ENCODE measurements at regions not wholly inside any gene's neighbourhood (a gene's known extent, or its start where the extent isn't known, plus 50 kb on each side); places are given as distances from the start of the nearest gene placed in this dataset.

GRCh38 chr5:87127956-87128687 is 139.6 kb upstream of the RASA1 start:
- Histone ChIP-seq H3K27ac (ENCODE audit: low read length) (no peak overlapping the region), H3K4me3 (ENCODE audit: low read length) (no peak overlapping the region), H3K4me2 (ENCODE audit: low read length) (no peak overlapping the region), H2AFZ (ENCODE audit: low read depth, low read length) (no peak overlapping the region), H3K27me3 (ENCODE audit: insufficient read depth, low read depth, low read length) (no peaks in the 10 kb centered on the region), H3K9me2 (ENCODE audit: insufficient read depth, low read length) (no peaks in the 10 kb centered on the region), H3K9ac (ENCODE audit: low read length) (no peak overlapping the region), H3F3A (ENCODE audit: insufficient read depth, low read length, poor library complexity, severe bottlenecking) (no peaks in the 10 kb centered on the region), H3K79me2 (replicated peaks; ENCODE audit: insufficient read depth, low read length) (no peaks in the 10 kb centered on the region), H4K20me1 (ENCODE audit: insufficient read depth) (no peaks in the 10 kb centered on the region), H3K9me3 (ENCODE audit: low read length) (no peaks in the 10 kb centered on the region), H3K36me3 (ENCODE audit: insufficient read depth, low read length) (no peaks in the 10 kb centered on the region)
- no peak for TF ChIP-seq CTCF (IDR thresholded peaks at IDR 0.05; ENCODE audit: poor library complexity, severe bottlenecking)
- TF ChIP-seq EZH2 (IDR thresholded peaks at IDR 0.05; ENCODE audit: borderline replicate concordance, insufficient read depth, low read length, poor library complexity, severe bottlenecking): no peak
- TF ChIP-seq EP300 (conservative IDR thresholded peaks at IDR 0.05; ENCODE audit: poor library complexity, severe bottlenecking): no peak
- no peak for TF ChIP-seq POLR2AphosphoS5 (IDR thresholded peaks at IDR 0.05)
- no peak for TF ChIP-seq SMC3 (conservative IDR thresholded peaks at IDR 0.05; ENCODE audit: poor library complexity)
- no peak for TF ChIP-seq REST (IDR thresholded peaks at IDR 0.05; ENCODE audit: borderline replicate concordance)
- no peak for TF ChIP-seq TAF1 (IDR thresholded peaks at IDR 0.05; ENCODE audit: low read depth)
- TF ChIP-seq RAD21 (conservative IDR thresholded peaks at IDR 0.05): no peak
- TF ChIP-seq MXI1 (conservative IDR thresholded peaks at IDR 0.05; ENCODE audit: poor library complexity, severe bottlenecking): no peak

GRCh38 chr5:87129046-87129445 is 138.6 kb upstream of the RASA1 start:
- Histone ChIP-seq H3K9ac (ENCODE audit: low read length) (no peak overlapping the region), H4K20me1 (ENCODE audit: insufficient read depth) (no peaks in the 10 kb centered on the region), H3K36me3 (ENCODE audit: insufficient read depth, low read length) (no peaks in the 10 kb centered on the region), H3K9me2 (ENCODE audit: insufficient read depth, low read length) (no peaks in the 10 kb centered on the region), H3K4me2 (ENCODE audit: low read length) (no peak overlapping the region), H3F3A (ENCODE audit: insufficient read depth, low read length, poor library complexity, severe bottlenecking) (no peaks in the 10 kb centered on the region), H3K27me3 (ENCODE audit: insufficient read depth, low read depth, low read length) (no peaks in the 10 kb centered on the region), H3K27ac (ENCODE audit: low read length) (no peak overlapping the region), H3K79me2 (replicated peaks; ENCODE audit: insufficient read depth, low read length) (no peaks in the 10 kb centered on the region), H3K9me3 (ENCODE audit: low read length) (no peaks in the 10 kb centered on the region), H2AFZ (ENCODE audit: low read depth, low read length) (no peak overlapping the region), H3K4me3 (ENCODE audit: low read length) (no peak overlapping the region)
- TF ChIP-seq MXI1 (conservative IDR thresholded peaks at IDR 0.05; ENCODE audit: poor library complexity, severe bottlenecking) (no peak), TAF1 (IDR thresholded peaks at IDR 0.05; ENCODE audit: low read depth) (no peak), RAD21 (conservative IDR thresholded peaks at IDR 0.05) (no peak), SMC3 (conservative IDR thresholded peaks at IDR 0.05; ENCODE audit: poor library complexity) (no peak), CTCF (IDR thresholded peaks at IDR 0.05; ENCODE audit: poor library complexity, severe bottlenecking) (no peak), EZH2 (IDR thresholded peaks at IDR 0.05; ENCODE audit: borderline replicate concordance, insufficient read depth, low read length, poor library complexity, severe bottlenecking) (no peak), EP300 (conservative IDR thresholded peaks at IDR 0.05; ENCODE audit: poor library complexity, severe bottlenecking) (no peak), REST (IDR thresholded peaks at IDR 0.05; ENCODE audit: borderline replicate concordance) (no peak), POLR2AphosphoS5 (IDR thresholded peaks at IDR 0.05) (no peak)

Measured in neural cell (in vitro differentiated cells).